AG04449 (cell line): ENCODE measurements at regions not wholly inside any gene's neighbourhood (a gene's known extent, or its start where the extent isn't known, plus 50 kb on each side); places are given as distances from the start of the nearest gene placed in this dataset.

Experiments
- CTCF ChIA-PET: fragments of 350-600 bp; formaldehyde crosslinking; extraction: SDS; loops from one replicate; lab custom pipeline; 2021; ENCODE audit warnings: antibody characterized with exemption; lab: Yijun Ruan, JAX
- POLR2A ChIA-PET: fragments of 400-600, 350-600 bp; formaldehyde crosslinking; extraction: SDS; loops from one replicate; lab custom pipeline; 2020; ENCODE audit warnings: antibody characterized with exemption, inconsistent platforms; lab: Yijun Ruan, JAX
- DNase-seq: peaks from one replicate; pipeline ENCODE4 v3.0.0-alpha.2; 2010; ENCODE audit warnings: low read depth, low spot score
- H3K4me3 ChIP-seq: 2 replicates; pipeline ENCODE4 v1.5.1; 2011; ENCODE audit warnings: low read depth, mild to moderate bottlenecking, control low read depth, low read length
- TF ChIP-seq, protein P1 (sequence below): IDR thresholded peaks from one replicate; pipeline ENCODE4 v1.5.1; 2011; ENCODE audit warnings: mild to moderate bottlenecking, moderate library complexity, low read length, control low read depth, inconsistent platforms; ENCODE audit not compliant: insufficient read depth; ENCODE audit errors: missing control alignments

DNA sequence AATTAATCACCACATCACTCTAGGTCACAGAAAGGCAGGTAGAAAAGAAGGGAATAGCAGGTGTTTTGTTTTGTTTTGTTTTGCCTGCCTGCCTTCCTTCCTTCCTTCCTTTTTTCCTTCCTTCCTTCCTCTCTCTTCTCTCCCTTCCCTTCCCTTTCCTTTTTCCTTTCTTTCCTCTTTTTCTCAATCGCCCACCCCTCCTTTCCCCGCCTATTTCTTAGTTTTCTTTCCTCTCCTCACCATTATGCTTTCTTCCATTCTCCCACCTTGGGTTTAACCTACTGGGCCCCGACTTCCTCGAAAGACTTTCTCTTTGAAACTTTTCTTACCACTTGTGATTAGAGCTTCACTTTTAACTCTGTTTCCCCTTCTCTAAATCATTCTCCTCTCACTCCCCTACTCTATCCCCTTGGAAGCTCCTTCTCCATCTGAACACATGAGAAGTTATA is 231.3 kb upstream of the CD180 start:
- H3K4me3 ChIP-seq, result no peak overlapping the region
- ChIA-PET POLR2A (interaction anchor here (0.6 kb wide), 1 partner anchor 12 kb away, joined by 3 read pairs; no protein-coding TSS in a partner anchor), CTCF (no interaction called here)
- no peak for DNase-seq
- TF ChIP-seq, protein P1, sequence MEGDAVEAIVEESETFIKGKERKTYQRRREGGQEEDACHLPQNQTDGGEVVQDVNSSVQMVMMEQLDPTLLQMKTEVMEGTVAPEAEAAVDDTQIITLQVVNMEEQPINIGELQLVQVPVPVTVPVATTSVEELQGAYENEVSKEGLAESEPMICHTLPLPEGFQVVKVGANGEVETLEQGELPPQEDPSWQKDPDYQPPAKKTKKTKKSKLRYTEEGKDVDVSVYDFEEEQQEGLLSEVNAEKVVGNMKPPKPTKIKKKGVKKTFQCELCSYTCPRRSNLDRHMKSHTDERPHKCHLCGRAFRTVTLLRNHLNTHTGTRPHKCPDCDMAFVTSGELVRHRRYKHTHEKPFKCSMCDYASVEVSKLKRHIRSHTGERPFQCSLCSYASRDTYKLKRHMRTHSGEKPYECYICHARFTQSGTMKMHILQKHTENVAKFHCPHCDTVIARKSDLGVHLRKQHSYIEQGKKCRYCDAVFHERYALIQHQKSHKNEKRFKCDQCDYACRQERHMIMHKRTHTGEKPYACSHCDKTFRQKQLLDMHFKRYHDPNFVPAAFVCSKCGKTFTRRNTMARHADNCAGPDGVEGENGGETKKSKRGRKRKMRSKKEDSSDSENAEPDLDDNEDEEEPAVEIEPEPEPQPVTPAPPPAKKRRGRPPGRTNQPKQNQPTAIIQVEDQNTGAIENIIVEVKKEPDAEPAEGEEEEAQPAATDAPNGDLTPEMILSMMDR, result no peak

DNA sequence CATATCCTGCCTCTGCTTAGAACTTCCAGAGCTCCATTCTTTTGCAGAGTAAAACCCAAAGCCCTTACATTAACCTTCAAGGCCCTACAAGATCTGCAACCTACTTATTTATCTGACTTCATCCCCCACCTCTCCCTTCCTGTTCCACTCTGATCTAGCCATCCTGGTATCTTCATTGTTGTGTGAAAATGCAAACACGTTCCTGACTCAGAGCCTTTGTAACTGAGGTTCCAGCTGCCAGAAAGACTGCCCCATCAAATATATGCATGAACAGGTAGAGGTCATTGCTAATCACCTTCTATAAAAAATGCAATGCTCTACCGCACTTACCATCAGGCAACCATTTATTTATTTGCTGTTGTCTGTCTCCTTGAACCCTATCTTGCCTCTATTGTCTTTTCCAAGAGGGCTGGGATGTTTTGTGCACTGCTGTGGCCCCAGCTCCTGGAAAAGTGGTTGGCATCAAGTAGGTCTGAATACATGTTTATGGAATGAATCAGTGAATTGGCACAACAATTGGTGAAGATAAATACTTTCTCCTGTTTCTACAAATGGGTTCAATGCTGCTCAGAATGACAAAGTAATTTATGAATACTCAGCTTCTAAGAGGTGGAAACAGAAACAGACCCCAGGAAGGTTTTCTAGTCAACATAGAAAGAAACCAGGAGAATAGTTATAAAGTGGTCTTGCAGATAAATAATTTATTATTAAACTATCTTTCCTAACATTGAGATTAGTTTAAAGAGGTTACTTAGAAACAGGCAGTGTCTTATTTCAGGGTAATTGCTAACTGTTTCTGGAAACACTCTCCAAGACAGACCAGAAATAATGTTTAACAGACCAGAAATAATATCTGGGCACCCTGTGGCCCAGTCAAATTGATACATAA is 230.6 kb upstream of the CD180 start:
- TF ChIP-seq, protein P1, result no peak
- ChIA-PET CTCF (interaction anchor here (0.8 kb wide), 1 partner anchor 221 kb away, joined by 3 read pairs; no protein-coding TSS in a partner anchor), POLR2A (interaction anchor here (0.6 kb wide), 1 partner anchor 12 kb away, joined by 3 read pairs; no protein-coding TSS in a partner anchor)
- no peak for DNase-seq
- no peak overlapping the region for H3K4me3 ChIP-seq

DNA sequence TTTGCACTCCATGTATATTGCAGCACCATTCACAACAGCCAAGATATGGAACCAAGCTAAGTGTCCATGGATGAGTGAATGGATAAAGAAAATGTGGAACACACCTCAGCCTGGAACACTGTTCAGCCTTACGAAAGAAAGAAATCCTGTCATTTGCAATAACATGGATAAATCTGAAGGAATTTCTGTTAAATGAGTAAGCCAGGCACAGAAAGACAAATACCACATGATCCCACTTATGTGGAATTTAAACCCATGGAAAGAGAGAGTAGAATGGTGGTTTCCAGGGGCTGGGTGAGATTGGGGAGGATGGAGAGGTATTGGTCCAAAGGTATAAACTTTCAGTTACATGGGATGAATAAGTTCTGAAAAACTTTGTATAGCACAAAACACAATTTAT is 228.9 kb upstream of the CD180 start:
- TF ChIP-seq, protein P1, result no peak
- ChIA-PET CTCF (no interaction called here), POLR2A (no interaction called here)
- H3K4me3 ChIP-seq, result no peak overlapping the region
- no peak for DNase-seq

DNA sequence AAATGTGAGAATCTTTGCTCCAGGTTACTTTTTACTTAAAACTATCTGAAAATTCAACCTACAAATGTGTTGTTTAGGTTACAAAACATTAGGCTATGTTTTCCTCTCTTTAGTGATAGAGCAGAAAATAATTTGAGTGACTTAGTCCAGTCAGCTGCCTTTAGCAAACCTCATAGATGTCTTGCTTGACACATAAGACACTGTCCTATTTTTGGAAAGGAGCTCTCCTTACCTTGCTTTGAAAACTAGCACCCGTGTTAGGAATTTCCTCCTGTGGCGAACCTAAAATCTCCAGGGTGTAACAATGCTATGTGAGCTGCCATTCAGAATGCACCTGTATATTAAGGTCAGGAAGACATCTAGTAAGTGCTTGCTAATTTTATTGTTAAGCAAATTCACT is 221.2 kb upstream of the CD180 start:
- POLR2A ChIA-PET, result no interaction called here
- CTCF ChIA-PET, result no interaction called here
- TF ChIP-seq, protein P1, result no peak
- no peak overlapping the region for H3K4me3 ChIP-seq
- DNase-seq, result no peak

DNA sequence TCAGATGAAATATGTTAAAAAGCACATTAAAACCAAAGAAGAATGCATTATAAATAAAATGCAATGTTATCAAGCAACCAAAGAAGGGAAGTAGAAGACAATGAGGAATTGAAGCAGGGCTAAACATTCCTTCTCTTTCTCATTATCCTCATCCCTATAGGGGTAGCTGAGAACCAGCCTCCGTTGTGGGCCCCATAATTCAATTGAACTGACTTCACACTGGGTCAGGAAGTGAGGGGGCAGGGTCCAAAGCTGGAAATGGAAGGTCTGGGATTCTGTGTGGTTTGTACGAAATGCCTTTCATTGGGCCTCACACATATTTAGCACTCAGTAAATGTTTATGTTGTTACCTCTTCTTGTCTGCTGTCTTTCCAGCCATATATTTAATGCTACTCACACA is 220.4 kb upstream of the CD180 start:
- POLR2A ChIA-PET, result no interaction called here
- TF ChIP-seq, protein P1, result no peak
- H3K4me3 ChIP-seq, result no peak overlapping the region
- CTCF ChIA-PET, result no interaction called here
- no peak for DNase-seq
